Mesendoderm (in vitro differentiated cells): ENCODE measurements at regions not wholly inside any gene's neighbourhood (a gene's known extent, or its start where the extent isn't known, plus 50 kb on each side); places are given as distances from the start of the nearest gene placed in this dataset.

Experiments
- DNase-seq: peaks from one replicate; pipeline ENCODE4 v3.0.0; 2013
- H2AK5ac ChIP-seq: 2 replicates; pipeline ENCODE4 v1.6.1; 2013; ENCODE audit warnings: low read length, inconsistent platforms
- H2BK120ac ChIP-seq: 2 replicates; pipeline ENCODE4 v1.6.1; 2013; ENCODE audit warnings: low read depth, mild to moderate bottlenecking, low read length, moderate library complexity, mixed read lengths
- H2BK15ac ChIP-seq: replicated peaks from 2 replicates; pipeline ENCODE4 v1.6.1; 2013; ENCODE audit warnings: low read depth, mild to moderate bottlenecking, moderate library complexity
- H2BK5ac ChIP-seq: 2 replicates; pipeline ENCODE4 v1.6.1; 2013; ENCODE audit warnings: low read length, inconsistent platforms
- H3K18ac ChIP-seq: 2 replicates; pipeline ENCODE4 v1.6.1; 2013; ENCODE audit warnings: mild to moderate bottlenecking, low read length, mixed read lengths
- H3K23ac ChIP-seq: one replicate; pipeline ENCODE4 v1.6.1; 2013; ENCODE audit warnings: low read length
- H3K27ac ChIP-seq: 2 replicates; pipeline ENCODE4 v1.5.1; 2013; ENCODE audit warnings: low read depth, mild to moderate bottlenecking, inconsistent platforms, low read length, moderate library complexity
- H3K27me3 ChIP-seq: 2 replicates; pipeline ENCODE4 v1.6.1; 2013; ENCODE audit warnings: low read length, control low read depth, mild to moderate bottlenecking, inconsistent platforms; ENCODE audit not compliant: insufficient read depth, poor library complexity
- H3K36me3 ChIP-seq: 2 replicates; pipeline ENCODE4 v1.6.1; 2013; ENCODE audit warnings: low read length, inconsistent platforms; ENCODE audit not compliant: control insufficient read depth, insufficient read depth
- H3K4ac ChIP-seq: one replicate; pipeline ENCODE4 v1.6.1; 2013; ENCODE audit warnings: low read depth, mild to moderate bottlenecking, low read length, moderate library complexity
- H3K4me1 ChIP-seq: 2 replicates; pipeline ENCODE4 v1.6.1; 2013; ENCODE audit warnings: low read depth, low read length, inconsistent platforms; ENCODE audit not compliant: control insufficient read depth
- H3K4me2 ChIP-seq: 2 replicates; pipeline ENCODE4 v1.6.1; 2013; ENCODE audit warnings: low read length
- H3K4me3 ChIP-seq: 2 replicates; pipeline ENCODE4 v1.5.1; 2013; ENCODE audit warnings: mild to moderate bottlenecking, low read length
- H3K56ac ChIP-seq: one replicate; pipeline ENCODE4 v1.6.1; 2013; ENCODE audit warnings: low read length
- H3K79me1 ChIP-seq: 2 replicates; pipeline ENCODE4 v1.6.1; 2013; ENCODE audit warnings: low read length, inconsistent platforms
- H3K79me2 ChIP-seq: 2 replicates; pipeline ENCODE4 v1.6.1; 2013; ENCODE audit warnings: mild to moderate bottlenecking, low read length; ENCODE audit not compliant: control insufficient read depth, insufficient read depth
- H3K9ac ChIP-seq: 2 replicates; pipeline ENCODE4 v1.6.1; 2013; ENCODE audit warnings: low read length, inconsistent platforms
- H4K5ac ChIP-seq: one replicate; pipeline ENCODE4 v1.6.1; 2013; ENCODE audit warnings: low read length
- H4K8ac ChIP-seq: one replicate; pipeline ENCODE4 v1.6.1; 2013; ENCODE audit warnings: low read depth, mild to moderate bottlenecking, control low read depth, low read length, moderate library complexity
- WGBS: extraction: QIAGEN DNeasy Blood & Tissue Kit; methylation state at CpG from one replicate; pipeline ENCODE4 v1.1.7; 2013; ENCODE audit warnings: low lambda C conversion rate, missing lambda C conversion rate; ENCODE audit not compliant: insufficient coverage; ENCODE audit errors: extremely low coverage; 5-methylcytosine and 5-hydroxymethylcytosine counted together

GRCh38 chr4:20326977-20327376 lies 75.3 kb downstream of the SLIT2 start:
- Histone ChIP-seq H3K4me2 (no peak overlapping the region), H2BK15ac (no peak overlapping the region), H2AK5ac (no peak overlapping the region), H3K79me1 (peaks cover 2% of the 10 kb centered on the region), H3K56ac (no peak overlapping the region), H3K27ac (no peak overlapping the region), H4K5ac (no peak overlapping the region), H3K23ac (no peak overlapping the region), H2BK5ac (no peak overlapping the region), H3K27me3 (no peaks in the 10 kb centered on the region), H3K9ac (no peak overlapping the region), H4K8ac (no peak overlapping the region), H3K4me1 (no peaks in the 10 kb centered on the region), H2BK120ac (no peak overlapping the region), H3K36me3 (no peaks in the 10 kb centered on the region), H3K4me3 (no peak overlapping the region), H3K18ac (no peak overlapping the region), H3K79me2 (no peaks in the 10 kb centered on the region), H3K4ac (no peak overlapping the region)
- DNase-seq, result no peak
- no CpG with 5 or more reads among the region's 2 CpGs for WGBS

DNA sequence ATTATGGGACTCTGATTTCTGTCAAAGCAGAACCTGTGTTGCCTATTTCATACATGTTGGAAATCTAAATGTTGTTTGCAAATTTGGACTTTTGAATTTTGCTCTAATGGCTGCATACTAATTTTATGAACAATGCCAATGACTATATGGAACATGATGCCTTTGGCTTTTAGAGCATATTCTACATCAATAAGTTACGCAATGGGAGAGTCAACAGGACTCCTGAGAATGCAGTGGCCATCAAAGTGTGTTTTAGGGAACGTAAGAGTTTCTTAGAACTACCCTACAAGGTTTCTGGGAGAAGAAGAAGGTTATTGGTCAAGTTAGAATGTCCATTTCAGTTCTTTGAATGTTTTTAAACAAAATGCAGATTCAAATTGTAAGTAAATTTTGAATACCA lies 76.1 kb downstream of the SLIT2 start:
- WGBS, result no CpG with 5 or more reads among the region's 2 CpGs
- H4K8ac ChIP-seq, result no peak overlapping the region
- no peak for DNase-seq
- H3K4ac ChIP-seq, result no peak overlapping the region
- no peak overlapping the region for H2AK5ac ChIP-seq
- no peaks in the 10 kb centered on the region for H3K79me2 ChIP-seq
- H3K79me1 ChIP-seq, result peaks cover 2% of the 10 kb centered on the region
- H3K9ac ChIP-seq, result no peak overlapping the region
- no peak overlapping the region for H3K56ac ChIP-seq
- no peaks in the 10 kb centered on the region for H3K4me1 ChIP-seq
- H4K5ac ChIP-seq, result no peak overlapping the region
- no peak overlapping the region for H3K23ac ChIP-seq
- H3K4me3 ChIP-seq, result no peak overlapping the region
- no peaks in the 10 kb centered on the region for H3K27me3 ChIP-seq
- no peaks in the 10 kb centered on the region for H3K36me3 ChIP-seq
- H3K27ac ChIP-seq, result no peak overlapping the region
- H2BK15ac ChIP-seq, result no peak overlapping the region
- H2BK120ac ChIP-seq, result no peak overlapping the region
- no peak overlapping the region for H2BK5ac ChIP-seq
- H3K18ac ChIP-seq, result no peak overlapping the region
- no peak overlapping the region for H3K4me2 ChIP-seq

- no CpG with 5 or more reads among the region's 1 CpG for WGBS
- Histone ChIP-seq H2BK120ac (no peak overlapping the region), H3K4me2 (no peak overlapping the region), H4K5ac (no peak overlapping the region), H3K4me3 (no peak overlapping the region), H3K18ac (no peak overlapping the region), H3K4me1 (no peaks in the 10 kb centered on the region), H3K27me3 (no peaks in the 10 kb centered on the region), H2BK5ac (no peak overlapping the region), H2AK5ac (no peak overlapping the region), H3K27ac (no peak overlapping the region), H3K9ac (no peak overlapping the region), H3K79me1 (peaks cover 2% of the 10 kb centered on the region), H3K79me2 (no peaks in the 10 kb centered on the region), H4K8ac (no peak overlapping the region), H3K23ac (no peak overlapping the region), H3K4ac (no peak overlapping the region), H3K36me3 (no peaks in the 10 kb centered on the region), H2BK15ac (no peak overlapping the region), H3K56ac (no peak overlapping the region)
- DNase-seq, result no peak
Observed at GRCh38 chr4:20331642-20332041, 79.9 kb downstream of the SLIT2 start.

- Histone ChIP-seq H3K9ac (no peak overlapping the region), H3K27me3 (no peaks in the 10 kb centered on the region), H2BK15ac (no peak overlapping the region), H3K18ac (no peak overlapping the region), H2AK5ac (no peak overlapping the region), H3K36me3 (no peaks in the 10 kb centered on the region), H3K4ac (no peak overlapping the region), H3K4me3 (no peak overlapping the region), H2BK120ac (no peak overlapping the region), H2BK5ac (no peak overlapping the region), H3K4me2 (no peak overlapping the region), H3K27ac (no peak overlapping the region), H4K5ac (no peak overlapping the region), H3K4me1 (no peaks in the 10 kb centered on the region), H4K8ac (no peak overlapping the region), H3K23ac (no peak overlapping the region), H3K79me1 (peaks cover 2% of the 10 kb centered on the region), H3K79me2 (no peaks in the 10 kb centered on the region), H3K56ac (no peak overlapping the region)
- DNase-seq, result no peak
- WGBS, result no CpG with 5 or more reads among the region's 3 CpGs
Observed at GRCh38 chr4:20333141-20333715, 81.5 kb downstream of the SLIT2 start.

DNA sequence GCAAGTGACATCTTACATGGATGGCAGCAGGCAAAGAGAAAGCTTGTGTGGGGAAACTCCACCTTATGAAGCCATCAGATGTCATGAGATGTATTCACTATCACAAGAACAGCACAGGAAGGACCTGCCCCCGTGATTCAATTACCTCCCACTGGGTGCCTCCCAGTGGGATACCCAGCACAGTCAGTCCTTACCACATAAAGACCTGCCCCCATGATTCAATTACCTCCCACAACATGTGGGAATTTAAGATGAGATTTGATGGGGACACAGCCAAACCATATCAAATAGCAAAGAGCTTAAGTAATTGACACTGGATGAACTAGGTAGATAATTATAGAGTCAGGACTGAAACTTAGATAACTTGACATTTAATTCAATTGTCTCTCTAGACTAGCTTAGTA lies 85.6 kb downstream of the SLIT2 start:
- no peak overlapping the region for H2BK15ac ChIP-seq
- H2BK5ac ChIP-seq, result no peak overlapping the region
- no CpG with 5 or more reads among the region's 1 CpG for WGBS
- no peak overlapping the region for H3K27ac ChIP-seq
- no peak overlapping the region for H2BK120ac ChIP-seq
- H2AK5ac ChIP-seq, result no peak overlapping the region
- H3K18ac ChIP-seq, result no peak overlapping the region
- no peak overlapping the region for H3K4me3 ChIP-seq
- H3K56ac ChIP-seq, result no peak overlapping the region
- H3K4me2 ChIP-seq, result no peak overlapping the region
- no peak overlapping the region for H3K23ac ChIP-seq
- H3K27me3 ChIP-seq, result no peaks in the 10 kb centered on the region
- DNase-seq, result peak; percentile 77
- no peak overlapping the region for H4K5ac ChIP-seq
- no peak overlapping the region for H4K8ac ChIP-seq
- no peaks in the 10 kb centered on the region for H3K4me1 ChIP-seq
- H3K4ac ChIP-seq, result no peak overlapping the region
- H3K79me2 ChIP-seq, result no peaks in the 10 kb centered on the region
- H3K36me3 ChIP-seq, result no peaks in the 10 kb centered on the region
- no peak overlapping the region for H3K9ac ChIP-seq
- no peaks in the 10 kb centered on the region for H3K79me1 ChIP-seq

DNA sequence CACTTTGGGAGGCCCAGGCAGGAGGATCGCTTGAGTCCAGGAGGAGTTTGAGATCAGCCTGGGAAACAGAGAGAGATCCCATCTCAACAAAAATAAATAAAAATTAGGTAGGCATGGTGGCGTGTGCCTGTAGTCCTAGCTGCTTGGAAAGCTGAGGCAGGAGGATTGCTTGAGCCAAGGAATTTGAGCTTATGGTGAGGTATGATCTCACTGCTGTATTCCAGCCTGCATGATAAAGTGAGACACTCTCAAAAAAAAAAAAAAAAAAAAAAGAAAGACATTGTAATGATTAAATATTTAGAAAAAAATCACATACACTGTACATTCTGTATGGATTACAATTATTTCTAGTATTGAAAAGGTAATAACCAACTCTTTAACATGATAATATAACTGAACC lies 87.1 kb downstream of the SLIT2 start:
- Histone ChIP-seq H3K18ac (no peak overlapping the region), H3K36me3 (no peaks in the 10 kb centered on the region), H4K5ac (no peak overlapping the region), H3K4me3 (no peak overlapping the region), H3K23ac (no peak overlapping the region), H2AK5ac (no peak overlapping the region), H3K9ac (no peak overlapping the region), H3K56ac (no peak overlapping the region), H2BK5ac (no peak overlapping the region), H3K79me1 (no peaks in the 10 kb centered on the region), H3K79me2 (no peaks in the 10 kb centered on the region), H3K27ac (no peak overlapping the region), H2BK15ac (no peak overlapping the region), H4K8ac (no peak overlapping the region), H3K27me3 (no peaks in the 10 kb centered on the region), H3K4me1 (no peaks in the 10 kb centered on the region), H3K4ac (no peak overlapping the region), H2BK120ac (no peak overlapping the region), H3K4me2 (no peak overlapping the region)
- no CpG with 5 or more reads among the region's 2 CpGs for WGBS
- DNase-seq, result no peak
